HepG2 (cell line): ENCODE measurements at regions not wholly inside any gene's neighbourhood (a gene's known extent, or its start where the extent isn't known, plus 50 kb on each side); places are given as distances from the start of the nearest gene placed in this dataset.

Experiments
- ATAC-seq: fragments of 200-7000 bp; cut with Tn5 transposase; 3 replicates; pipeline ENCODE4 v1.9.1; 2020; ENCODE audit warnings: mild to moderate bottlenecking, moderate library complexity
- BruUV-seq: library from RNA; stranded (reverse); fragments of 400-500 nt; replicated peaks from 2 replicates; lab custom pipeline; 2021; lab: Mats Ljungman, UMichigan
- CTCF ChIA-PET: fragments of 300-600 bp; formaldehyde crosslinking; extraction: SDS; loops from one replicate; lab custom pipeline; 2021; ENCODE audit warnings: low total read pairs, inconsistent platforms, low intra/inter-chr PET ratio; lab: Yijun Ruan, JAX
- POLR2A ChIA-PET: fragments of 350-600 bp; sonication (Branson Sonifier 250); formaldehyde crosslinking; loops from one replicate; lab custom pipeline; 2020; ENCODE audit warnings: antibody characterized with exemption, inconsistent platforms; lab: Yijun Ruan, JAX
- DNase-seq: peaks from one replicate; pipeline ENCODE4 v3.0.0-alpha.2; 2015; ENCODE audit warnings: low spot score
- FAIRE-seq: peaks from 3 replicates; lab custom pipeline; 2011; peaks lifted over from hg19 to GRCh38; lab: Jason Lieb, UNC
- H2AFZ ChIP-seq: one replicate; pipeline ENCODE4 v1.6.1; 2011; ENCODE audit warnings: low read length, inconsistent platforms
- H3K27ac ChIP-seq: fragments of 300-600 bp; 3 replicates; pipeline ENCODE4 v1.8.0; 2011; ENCODE audit warnings: mixed run types, mild to moderate bottlenecking, mixed read lengths, low read length, inconsistent platforms; ENCODE audit not compliant: insufficient read depth; ENCODE audit errors: extremely low read length
- H3K27me3 ChIP-seq, 2 experiments: fragments of 200-600 bp in 1 of 2; 2 replicates in 1 of 2; 3 replicates in 1 of 2; pipeline versions ENCODE4 v1.6.0 to v1.8.0; 2011; ENCODE audit warnings: low read length in 2 of 2, mild to moderate bottlenecking in 2 of 2, moderate library complexity in 2 of 2, inconsistent platforms in 1 of 2; ENCODE audit not compliant: insufficient read depth in 2 of 2, control insufficient read depth in 1 of 2
- H3K36me3 ChIP-seq, 2 experiments: fragments of 200-600 bp in 1 of 2; replicated peaks in 1 of 2; 2 replicates in 1 of 2; 3 replicates in 1 of 2; pipeline versions ENCODE4 v1.5.1 to v1.8.0; 2011; ENCODE audit warnings: low read length in 2 of 2, inconsistent platforms in 1 of 2; ENCODE audit not compliant: insufficient read depth in 2 of 2, control insufficient read depth in 1 of 2
- H3K4me1 ChIP-seq: 2 replicates; pipeline ENCODE4 v1.5.1; 2012; ENCODE audit warnings: low read length, inconsistent platforms; ENCODE audit not compliant: insufficient read depth
- H3K4me2 ChIP-seq: 2 replicates; pipeline ENCODE4 v1.6.0; 2011; ENCODE audit warnings: low read depth, low read length, inconsistent platforms
- H3K4me3 ChIP-seq, 3 experiments: fragments of 200-600 bp in 1 of 3; sonication (generic), shearing (Covaris generic) in 1 of 3; replicated peaks in 1 of 3; 2 replicates each; pipeline ENCODE4 v1.5.1; 2011 to 2016; ENCODE audit warnings: low read length in 3 of 3, inconsistent platforms in 2 of 3, low read depth in 2 of 3, mild to moderate bottlenecking in 2 of 3, control low read depth in 1 of 3, mixed read lengths in 1 of 3; ENCODE audit not compliant: insufficient read depth in 1 of 3
- H3K79me2 ChIP-seq: one replicate; pipeline ENCODE4 v1.6.1; 2011; ENCODE audit warnings: low read length, inconsistent platforms; ENCODE audit not compliant: insufficient read depth
- H3K9ac ChIP-seq: 2 replicates; pipeline ENCODE4 v1.6.0; 2011; ENCODE audit warnings: mild to moderate bottlenecking, low read depth, low read length, inconsistent platforms; ENCODE audit not compliant: insufficient read depth
- H3K9me3 ChIP-seq: 2 replicates; pipeline ENCODE4 v1.5.1; 2012; ENCODE audit warnings: mild to moderate bottlenecking, low read length
- H4K20me1 ChIP-seq: 2 replicates; pipeline ENCODE4 v1.6.0; 2011; ENCODE audit warnings: inconsistent platforms, mild to moderate bottlenecking, low read length, moderate library complexity; ENCODE audit not compliant: insufficient read depth
- BCL6 ChIP-seq: IDR thresholded peaks from 2 replicates; pipeline ENCODE4 v1.6.1; 2016; ENCODE audit warnings: missing genetic modification reagents, missing compliant biosample characterization
- CEBPG ChIP-seq: IDR thresholded peaks from 2 replicates; pipeline ENCODE4 v1.6.1; 2016
- CREBL2 ChIP-seq: sonication (generic); formaldehyde crosslinking; IDR thresholded peaks from 2 replicates; pipeline ENCODE4 v1.8.1; 2023; ENCODE audit warnings: missing genetic modification reagents, mild to moderate bottlenecking, borderline replicate concordance
- ETS1 ChIP-seq: sonication (generic); formaldehyde crosslinking; IDR thresholded peaks from 2 replicates; pipeline ENCODE4 v1.4.0; 2020; ENCODE audit warnings: missing genetic modification reagents
- KLF15 ChIP-seq: sonication (generic); formaldehyde crosslinking; IDR thresholded peaks from 2 replicates; pipeline ENCODE4 v1.8.1; 2023; ENCODE audit warnings: borderline replicate concordance, mild to moderate bottlenecking, inconsistent platforms, missing genetic modification reagents, mixed read lengths
- MEIS1 ChIP-seq: sonication (generic); formaldehyde crosslinking; IDR thresholded peaks from 2 replicates; pipeline ENCODE4 v1.9.0; 2021; ENCODE audit warnings: mild to moderate bottlenecking, missing genetic modification reagents, moderate library complexity, borderline replicate concordance
- ZBTB34 ChIP-seq: sonication (generic); formaldehyde crosslinking; IDR thresholded peaks from 2 replicates; pipeline ENCODE4 v1.8.0; 2022; ENCODE audit warnings: mild to moderate bottlenecking, missing genetic modification reagents
- ZBTB7B ChIP-seq: sonication (generic); formaldehyde crosslinking; IDR thresholded peaks from 2 replicates; pipeline ENCODE4 v1.4.0; 2020; ENCODE audit warnings: missing genetic modification reagents
- ZKSCAN5 ChIP-seq: sonication (generic); formaldehyde crosslinking; IDR thresholded peaks from 2 replicates; pipeline ENCODE4 v1.5.1; 2020; ENCODE audit warnings: mild to moderate bottlenecking, missing genetic modification reagents
- ZNF138 ChIP-seq: sonication (generic); formaldehyde crosslinking; IDR thresholded peaks from 2 replicates; pipeline ENCODE4 v1.5.0; 2020; ENCODE audit warnings: mild to moderate bottlenecking, low read depth, missing genetic modification reagents
- ZNF605 ChIP-seq: sonication (generic); formaldehyde crosslinking; IDR thresholded peaks from 2 replicates; pipeline ENCODE4 v1.8.0; 2022; ENCODE audit warnings: mild to moderate bottlenecking, missing genetic modification reagents
- ZNF672 ChIP-seq: sonication (generic); formaldehyde crosslinking; IDR thresholded peaks from 2 replicates; pipeline ENCODE4 v1.8.1; 2022; ENCODE audit warnings: missing genetic modification reagents
- ZNF737 ChIP-seq: sonication (generic); formaldehyde crosslinking; IDR thresholded peaks from 2 replicates; pipeline ENCODE4 v1.5.0; 2020; ENCODE audit warnings: missing genetic modification reagents, mild to moderate bottlenecking, borderline replicate concordance
- ZNF768 ChIP-seq: sonication (generic); formaldehyde crosslinking; IDR thresholded peaks from 2 replicates; pipeline ENCODE4 v1.4.0; 2020; ENCODE audit warnings: missing genetic modification reagents
- ZXDC ChIP-seq: sonication (generic); formaldehyde crosslinking; IDR thresholded peaks from 2 replicates; pipeline ENCODE4 v1.5.0; 2020; ENCODE audit warnings: mild to moderate bottlenecking, missing genetic modification reagents
- WGBS: methylation state at CpG from one replicate; pipeline ENCODE4 v1.1.6; 2017; ENCODE audit warnings: low lambda C conversion rate; 5-methylcytosine and 5-hydroxymethylcytosine counted together
- in situ Hi-C: cut with HindIII; loops from 2 replicates; pipeline ENCODE4 v1.10.0; 2017; ENCODE audit warnings: low pct_unique_long_range_greater_than_20kb; ENCODE audit not compliant: extremely low pct_ligation_motif_present
- intact Hi-C: fragments of 100-400 bp; cut with micrococcal nuclease; formaldehyde crosslinking; loops from one replicate; pipeline ENCODE4 v1.10.0; 2022; ENCODE audit not compliant: unreplicated experiment

GRCh38 chr2:20122864-20123263 lies 71.4 kb upstream of the LAPTM4A start:
- Histone ChIP-seq H3K9ac (no peak overlapping the region), H3K36me3 (no peaks in the 10 kb centered on the region), H3K4me2 (no peak overlapping the region), H2AFZ (no peak overlapping the region), H3K9me3 (no peaks in the 10 kb centered on the region), H3K4me3 (no peak overlapping the region), H3K79me2 (no peaks in the 10 kb centered on the region), H3K27me3 (peaks cover 1 to 19% of the 10 kb centered on the region in 2 experiments; a peak in 3 of 5 replicates), H4K20me1 (no peaks in the 10 kb centered on the region), H3K4me1 (peaks cover 15% of the 10 kb centered on the region), H3K27ac (no peak overlapping the region)
- CTCF ChIA-PET: no interaction called here
- no peak for DNase-seq
- in situ Hi-C loops: no loop called here
- FAIRE-seq: no peak
- TF ChIP-seq CEBPG (CRISPR knock-in tag) (no peak), ZBTB34 (CRISPR knock-in tag) (no peak), KLF15 (CRISPR knock-in tag) (no peak), ZNF138 (CRISPR knock-in tag) (no peak), MEIS1 (CRISPR knock-in tag) (no peak), ETS1 (CRISPR knock-in tag) (no peak), ZNF737 (CRISPR knock-in tag) (no peak), BCL6 (CRISPR knock-in tag) (no peak), ZKSCAN5 (CRISPR knock-in tag) (no peak), ZNF768 (CRISPR knock-in tag) (no peak), ZNF605 (no peak), CREBL2 (CRISPR knock-in tag) (no peak), ZNF672 (CRISPR knock-in tag) (no peak), ZBTB7B (CRISPR knock-in tag) (no peak), ZXDC (CRISPR knock-in tag) (no peak)
- WGBS: 57% methylated on average over 5 of the region's 5 CpGs
- intact Hi-C loops: no loop called here
- ATAC-seq: peak; percentile 14; the same call in 2 of the 3 replicates
- POLR2A ChIA-PET: no interaction called here
- BruUV-seq: no TSS peak
